C1 segment of cervical spinal cord (tissue), 14 donors: ENCODE measurements at regions not wholly inside any gene's neighbourhood (a gene's known extent, or its start where the extent isn't known, plus 50 kb on each side); places are given as distances from the start of the nearest gene placed in this dataset.

ENCODE experiments used
- DNase-seq, 14 donors: peaks; one replicate each; lab custom pipeline; 2025; lab: John Stamatoyannopoulos, UW

- no peak for DNase-seq
Measured at GRCh38 chr6:28767133-28767532, 156.7 kb downstream of the TRIM27 start.

- DNase-seq = no peak
Measured at GRCh38 chr6:28767691-28768090, 156.1 kb downstream of the TRIM27 start.

- no peak for DNase-seq
Measured at GRCh38 chr6:28768187-28768913, 155.4 kb downstream of the TRIM27 start.

- DNase-seq = no peak
Measured at GRCh38 chr6:28769626-28770402, 154.0 kb downstream of the TRIM27 start.

GRCh38 chr6:28770732-28771131 is 153.1 kb downstream of the TRIM27 start:
- no peak for DNase-seq

- no peak for DNase-seq
Measured at GRCh38 chr6:28771401-28772267, 152.2 kb downstream of the TRIM27 start.

GRCh38 chr6:28772480-28773381 is 151.1 kb downstream of the TRIM27 start:
- DNase-seq = no peak

- no peak for DNase-seq
Measured at GRCh38 chr6:28774292-28775051, 149.3 kb downstream of the TRIM27 start.

- DNase-seq = no peak
Measured at GRCh38 chr6:28775052-28775376, 148.8 kb downstream of the TRIM27 start.

- DNase-seq = no peak
Measured at GRCh38 chr6:28775405-28776129, 148.2 kb downstream of the TRIM27 start.

GRCh38 chr6:28776269-28777146 is 147.3 kb downstream of the TRIM27 start:
- no peak for DNase-seq

GRCh38 chr6:28777147-28777461 is 146.7 kb downstream of the TRIM27 start:
- no peak for DNase-seq

- no peak for DNase-seq
Measured at GRCh38 chr6:28782113-28782673, 141.6 kb downstream of the TRIM27 start.

GRCh38 chr6:28785962-28786679 is 137.7 kb downstream of the TRIM27 start:
- DNase-seq = no peak

- no peak for DNase-seq
Measured at GRCh38 chr6:28789553-28790083, 134.2 kb downstream of the TRIM27 start.

GRCh38 chr6:28791002-28791383 is 132.8 kb downstream of the TRIM27 start:
- no peak for DNase-seq

GRCh38 chr6:28794175-28795002 is 129.4 kb downstream of the TRIM27 start:
- no peak for DNase-seq
